Hematopoietic multipotent progenitor cell treated with erythropoietin and hydrocortisone succinate and interleukin-3 and kit ligand, for 4 days (in vitro differentiated cells): ENCODE measurements at regions not wholly inside any gene's neighbourhood (a gene's known extent, or its start where the extent isn't known, plus 50 kb on each side); places are given as distances from the start of the nearest gene placed in this dataset.
A peak's percentile ranks its signal among the peaks of the same experiment; 100 is the strongest.

Experiments used
- DNase-seq: peaks from one replicate; pipeline ENCODE4 v3.0.0-alpha.2; 2015

DNA sequence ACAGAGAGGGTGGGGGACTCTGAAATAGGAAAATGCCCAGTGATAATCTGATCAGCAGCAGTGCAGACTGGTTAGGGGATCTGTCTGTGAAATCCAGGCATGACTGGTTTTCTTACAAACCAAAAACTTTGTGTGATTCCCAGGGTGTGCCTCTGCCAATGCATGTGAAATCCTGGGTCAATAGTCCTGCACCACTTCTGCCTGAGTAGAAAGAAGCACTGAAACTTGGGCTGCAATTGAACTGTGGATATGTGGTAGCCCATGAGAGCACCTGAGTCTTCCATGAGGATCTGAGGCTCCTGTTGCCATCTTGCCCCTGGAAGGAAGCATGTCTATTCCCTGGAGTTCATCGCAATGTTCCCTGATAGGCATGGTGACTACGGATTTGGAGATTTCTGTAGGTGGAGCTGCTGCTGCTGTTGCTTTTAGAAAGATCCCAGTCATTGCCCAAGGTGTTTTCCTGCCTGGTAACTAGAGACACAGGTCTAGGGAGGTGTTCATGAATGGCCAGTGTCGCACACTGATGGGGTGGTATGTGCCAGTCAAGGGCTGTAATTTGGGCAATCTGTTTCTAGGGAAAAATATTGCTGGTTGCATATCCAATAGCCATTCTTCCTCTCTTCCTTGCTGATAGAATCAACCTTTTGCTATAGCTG, 146.7 kb downstream of the CARTPT start:
- DNase-seq = no peak

DNA sequence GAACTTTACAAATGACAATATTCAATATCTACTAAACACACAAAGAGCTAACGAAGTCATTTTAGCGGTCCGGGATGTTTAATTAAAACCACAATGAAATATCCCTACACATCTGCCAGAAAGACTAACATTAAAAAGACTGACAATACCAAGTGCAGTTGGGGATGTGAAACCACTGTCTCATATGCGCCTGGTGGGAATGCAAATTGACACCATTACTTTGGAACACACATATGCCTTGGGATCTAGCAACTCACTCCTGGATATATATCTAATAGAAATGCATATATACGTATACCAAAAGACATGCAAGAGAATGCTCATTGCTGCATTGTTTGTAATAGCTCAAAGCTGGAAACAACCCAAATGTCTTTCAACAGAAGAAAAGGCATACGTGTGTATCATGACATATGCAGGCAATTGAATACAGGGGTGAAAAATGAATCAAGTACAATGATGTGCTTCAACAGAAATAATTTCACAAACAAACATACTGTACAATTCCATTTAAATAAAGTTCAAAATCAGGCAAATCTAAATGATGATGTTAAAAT, 153.3 kb downstream of the CARTPT start:
- no peak for DNase-seq

DNA sequence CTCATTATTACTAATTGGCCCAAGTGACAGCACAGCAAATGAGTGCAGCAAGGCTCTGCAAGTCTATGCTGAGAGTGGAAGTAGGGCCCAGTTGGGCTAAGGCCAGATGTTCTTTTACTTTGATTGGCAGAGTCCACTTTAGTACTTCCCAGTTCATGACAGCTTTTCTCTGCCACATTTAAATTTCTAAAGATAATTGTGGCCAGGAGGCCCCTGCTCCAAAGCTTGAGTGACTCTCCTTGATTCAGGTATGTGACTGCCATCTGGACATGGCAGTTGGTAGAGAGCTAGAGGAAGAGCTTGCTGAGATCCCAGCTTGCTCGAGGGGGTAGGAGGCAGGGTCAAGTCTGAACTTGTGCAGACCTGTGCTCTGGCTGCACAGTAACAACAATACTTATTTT, 154.1 kb downstream of the CARTPT start:
- no peak for DNase-seq

DNA sequence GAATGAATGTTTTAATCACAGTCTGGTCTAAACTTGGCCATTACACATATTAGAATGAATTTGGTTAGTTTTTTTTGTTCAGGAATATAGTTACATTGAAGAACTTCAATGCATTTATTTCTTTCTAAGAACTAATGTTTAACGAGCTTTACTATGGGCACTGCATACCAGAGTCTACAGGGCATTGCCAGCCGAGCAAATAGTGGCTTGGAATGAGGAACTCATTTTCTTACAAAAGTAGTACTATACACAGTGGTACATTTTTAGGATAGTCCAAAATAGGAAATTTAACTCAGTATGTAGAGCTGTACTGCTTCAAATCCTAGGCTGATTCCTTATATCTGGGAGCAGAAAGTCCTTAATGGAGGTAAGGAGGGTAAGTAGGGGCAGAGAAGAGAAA, 155.4 kb downstream of the CARTPT start:
- no peak for DNase-seq

DNA sequence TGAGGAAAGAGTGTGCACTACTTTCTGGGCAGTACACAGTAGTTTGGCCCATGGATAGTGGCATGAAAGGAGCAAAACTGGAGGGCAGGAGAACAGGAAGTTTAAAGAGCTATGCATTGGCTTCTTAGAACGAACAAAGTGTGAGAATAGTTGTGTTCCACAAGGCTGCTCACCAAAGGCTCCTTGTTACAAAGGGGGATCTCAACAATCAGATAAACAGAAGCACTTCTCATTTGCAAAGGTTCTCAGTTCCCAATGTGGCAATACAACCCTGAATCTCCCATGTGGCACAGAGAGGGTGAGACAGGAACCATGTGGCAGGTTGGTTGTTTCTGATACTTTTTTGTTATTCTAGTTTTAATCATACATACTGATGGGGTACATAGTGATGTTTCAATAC, 158.4 kb downstream of the CARTPT start:
- no peak for DNase-seq

DNA sequence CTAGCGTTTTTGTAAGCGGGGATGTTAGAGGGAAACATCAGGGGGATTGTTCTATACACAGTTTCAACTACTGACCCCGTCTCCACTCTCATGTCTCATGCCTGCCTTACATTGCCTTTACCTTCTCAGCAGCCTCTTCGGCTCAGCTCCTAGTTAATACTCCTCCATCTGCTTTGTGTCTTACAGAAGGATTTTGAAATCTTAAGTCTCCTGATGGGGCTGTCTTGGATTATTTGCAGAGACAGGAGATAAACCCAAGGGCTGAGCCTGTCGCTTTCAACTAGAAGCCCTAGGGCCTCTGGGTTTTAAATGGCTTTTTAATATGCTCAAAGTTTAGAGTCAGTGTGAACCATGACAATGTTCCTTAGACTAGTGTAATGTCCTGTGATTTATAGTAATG, 161.5 kb downstream of the CARTPT start:
- DNase-seq = no peak

DNA sequence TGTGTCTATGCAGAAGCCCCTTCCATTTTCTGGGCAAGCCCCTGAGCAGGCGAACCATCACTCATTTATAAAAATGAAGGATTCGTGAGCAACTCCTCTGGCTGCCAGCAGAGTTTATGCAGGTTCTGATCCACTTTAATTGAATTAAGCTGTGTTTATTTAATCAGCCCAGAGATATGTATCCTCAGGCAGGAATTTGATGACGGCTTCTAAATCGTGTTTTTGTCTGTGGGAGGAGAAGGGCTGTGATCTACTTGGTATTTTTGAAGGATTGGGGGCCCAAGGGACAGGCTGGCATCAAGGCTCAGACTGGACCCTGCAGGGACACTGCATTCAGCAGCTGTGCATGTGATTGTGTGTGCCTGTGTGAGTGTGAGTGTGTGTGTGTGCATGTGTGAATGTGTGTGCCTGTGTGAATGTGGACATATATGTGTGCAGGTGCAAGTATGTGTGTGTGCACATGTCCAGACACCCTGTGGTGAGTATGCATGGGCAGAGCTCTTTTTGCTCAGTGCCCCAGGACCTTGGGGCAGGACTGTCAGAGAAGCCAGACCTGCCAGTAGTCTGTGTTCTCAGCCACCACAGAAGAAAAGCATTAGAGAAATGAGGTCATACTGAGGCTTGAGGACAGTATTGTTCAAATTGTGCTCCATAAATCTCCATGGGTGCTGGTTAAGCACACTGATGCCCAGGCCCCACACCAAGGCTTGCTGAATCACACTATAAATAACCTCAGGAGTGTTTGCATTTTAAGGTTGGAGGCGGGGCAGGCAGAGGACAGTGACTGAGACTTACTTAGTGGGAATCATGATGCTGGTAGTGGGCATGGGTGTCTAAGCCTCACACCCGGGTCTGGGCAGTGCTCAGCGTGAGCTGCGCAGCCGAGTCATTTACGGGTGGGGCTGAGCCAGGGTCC, 164.0 kb downstream of the CARTPT start:
- DNase-seq = no peak

DNA sequence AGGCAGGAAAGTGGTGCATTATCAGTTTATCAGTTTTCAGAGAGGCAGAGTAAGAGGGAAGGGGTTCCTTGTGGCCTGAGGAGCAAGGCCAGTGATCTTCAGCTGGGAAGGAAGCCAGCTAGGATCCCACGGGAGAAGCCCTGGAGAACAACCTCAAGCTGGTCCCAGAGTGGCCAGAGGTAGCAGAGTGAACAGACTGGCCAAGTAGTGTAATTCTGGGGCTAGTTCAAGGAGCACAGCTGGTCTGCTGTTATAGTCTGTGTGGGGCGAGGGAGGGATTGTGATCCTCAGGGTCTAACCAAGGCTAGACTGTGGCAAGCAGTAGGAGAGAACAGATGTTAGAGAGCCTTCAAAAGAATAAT, 164.6 kb downstream of the CARTPT start:
- DNase-seq = no peak

DNA sequence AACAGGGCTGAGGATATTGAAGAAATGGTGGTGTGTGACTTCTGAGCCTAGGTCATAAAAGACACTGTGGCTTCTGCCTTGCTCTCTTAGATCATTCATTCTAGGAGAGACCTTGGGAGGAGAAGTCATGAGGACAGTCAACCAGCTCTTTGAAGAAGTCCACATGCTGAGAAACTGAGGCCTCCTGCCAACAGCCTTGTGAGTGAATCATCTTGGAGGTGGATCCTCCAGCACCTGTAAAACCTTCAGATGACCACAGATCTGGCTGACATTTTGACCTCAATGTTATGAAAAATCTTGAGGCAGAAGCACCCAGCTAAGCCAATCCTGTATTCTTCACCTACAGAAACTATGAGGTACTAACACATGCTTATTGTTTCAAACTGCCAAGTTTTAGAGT, 165.9 kb downstream of the CARTPT start:
- DNase-seq = no peak

DNA sequence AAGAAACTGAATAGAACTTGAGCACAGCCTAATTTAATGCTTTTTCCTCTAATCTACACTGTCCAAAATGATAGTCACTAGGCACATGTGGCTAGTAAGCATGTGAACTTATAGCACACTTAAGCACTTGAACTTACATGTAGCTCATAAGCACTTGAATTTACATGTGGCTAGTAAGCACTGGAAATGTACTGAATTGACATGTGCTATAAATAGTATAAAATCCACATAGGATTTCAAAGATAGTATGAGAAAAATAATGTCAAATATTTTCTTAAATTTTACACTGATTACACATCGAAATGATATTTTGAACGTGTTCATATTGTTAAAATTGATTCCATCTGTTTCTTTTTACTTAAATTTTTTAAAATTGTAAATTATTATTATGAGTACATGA, 167.3 kb downstream of the CARTPT start:
- DNase-seq = no peak

DNA sequence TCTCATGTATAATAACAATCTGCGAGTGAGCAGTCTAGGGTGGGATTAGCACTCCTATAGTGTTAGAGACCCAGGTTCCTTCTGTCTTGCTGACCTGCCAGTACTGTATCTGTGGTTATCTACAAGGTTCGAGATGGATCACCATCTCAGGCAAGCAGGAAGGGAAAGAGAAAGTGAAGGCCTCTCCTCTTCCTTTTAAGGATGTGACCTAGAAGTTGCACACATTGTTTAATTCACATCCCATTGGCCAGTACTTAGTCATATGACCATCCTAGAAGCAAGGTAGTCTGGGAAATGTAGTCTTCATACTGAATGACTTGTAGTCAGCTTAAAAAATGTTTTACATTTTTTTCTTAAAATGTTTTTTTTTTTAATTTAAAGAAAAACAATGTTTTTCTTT, 168.6 kb downstream of the CARTPT start:
- peak; percentile 77 for DNase-seq

DNA sequence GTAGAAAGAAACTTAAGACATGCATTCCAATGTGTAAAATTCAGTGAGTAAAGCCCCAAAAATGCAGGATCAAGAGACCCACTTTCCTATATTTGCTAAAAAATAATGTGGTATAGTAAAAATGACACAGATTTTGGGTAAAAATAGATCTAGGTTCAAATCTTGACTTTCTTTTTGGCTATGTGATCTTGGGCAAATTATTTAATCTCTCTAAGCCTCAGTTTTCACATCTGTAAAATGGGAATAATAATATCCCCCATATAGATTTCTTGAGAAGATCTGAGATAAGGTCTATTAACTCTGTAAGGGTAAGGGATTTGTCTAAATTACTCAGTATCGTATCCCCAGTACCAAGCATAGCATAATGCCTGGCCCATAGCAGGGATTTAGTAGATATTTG, 172.3 kb downstream of the CARTPT start:
- no peak for DNase-seq

DNA sequence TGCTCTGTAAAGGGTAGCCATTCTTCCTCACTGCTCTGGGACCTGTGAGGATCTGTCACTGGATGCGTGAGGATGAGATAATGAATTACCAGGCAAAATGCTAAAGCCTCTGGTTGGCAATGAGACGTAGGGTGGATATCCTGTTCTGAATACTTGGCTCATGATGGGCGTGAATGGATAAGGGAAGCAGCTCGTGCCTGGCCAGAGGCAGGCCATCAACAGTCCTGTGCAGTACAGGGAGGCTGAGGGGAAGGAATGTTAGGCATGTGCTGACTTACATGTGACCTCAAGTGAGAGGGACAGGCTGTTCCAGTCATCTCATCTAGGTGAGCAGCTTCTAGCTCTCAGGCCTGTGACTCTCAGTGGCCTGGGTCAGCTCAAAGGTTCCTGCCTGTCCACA, 172.8 kb downstream of the CARTPT start:
- DNase-seq = no peak

DNA sequence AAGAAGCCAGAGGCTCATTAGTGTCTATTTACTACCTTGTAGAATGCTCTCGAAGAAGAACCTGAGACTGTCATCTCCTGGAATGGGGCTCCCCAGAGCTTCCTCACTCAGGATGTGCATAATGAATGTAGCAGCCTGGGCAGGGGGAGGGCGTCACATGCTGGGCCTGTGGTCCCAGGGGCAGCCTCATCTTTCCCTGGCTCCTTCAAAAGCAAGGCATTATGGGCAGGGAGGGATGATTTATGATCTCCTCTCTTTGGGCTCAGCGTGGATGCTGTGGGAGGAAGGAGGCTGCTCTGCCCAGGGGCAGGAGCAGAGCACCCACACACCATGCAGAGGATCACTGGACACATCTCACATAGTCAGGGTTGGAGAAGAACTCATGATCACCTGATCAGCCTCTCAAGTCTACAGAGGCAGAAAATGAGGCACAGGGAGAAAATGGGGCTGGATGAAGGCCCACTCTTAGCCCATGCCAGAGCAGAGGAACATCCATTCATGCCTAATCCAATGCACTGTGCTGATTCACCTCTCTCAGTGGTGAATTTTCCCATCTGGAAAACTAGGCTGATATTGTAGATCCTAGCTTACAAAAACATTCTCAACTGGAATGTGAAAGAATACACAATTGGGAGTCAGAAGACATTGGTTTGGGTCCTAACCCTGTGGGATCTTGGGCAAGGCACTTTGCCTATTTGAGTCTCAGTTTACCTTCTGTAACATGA, 173.7 kb downstream of the CARTPT start:
- DNase-seq = no peak

DNA sequence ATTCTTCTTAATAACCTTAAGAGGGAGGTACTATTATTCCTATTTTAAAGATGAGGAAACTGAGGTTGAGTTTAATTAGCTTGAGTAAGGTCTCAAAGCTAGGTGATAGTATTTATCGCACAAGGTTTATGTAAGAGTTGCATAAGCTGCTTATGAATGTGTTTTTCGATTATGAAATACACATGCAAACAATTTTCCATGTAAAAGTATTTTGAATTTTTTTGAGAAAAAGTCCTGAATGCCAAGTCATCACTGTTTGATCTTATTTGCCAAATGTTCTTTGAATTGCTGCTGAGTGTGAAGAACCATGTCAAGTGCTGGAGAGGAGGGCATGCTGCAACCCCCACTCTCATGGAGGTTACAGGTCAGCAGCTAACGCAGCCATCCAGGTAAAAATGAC, 174.4 kb downstream of the CARTPT start:
- no peak for DNase-seq

DNA sequence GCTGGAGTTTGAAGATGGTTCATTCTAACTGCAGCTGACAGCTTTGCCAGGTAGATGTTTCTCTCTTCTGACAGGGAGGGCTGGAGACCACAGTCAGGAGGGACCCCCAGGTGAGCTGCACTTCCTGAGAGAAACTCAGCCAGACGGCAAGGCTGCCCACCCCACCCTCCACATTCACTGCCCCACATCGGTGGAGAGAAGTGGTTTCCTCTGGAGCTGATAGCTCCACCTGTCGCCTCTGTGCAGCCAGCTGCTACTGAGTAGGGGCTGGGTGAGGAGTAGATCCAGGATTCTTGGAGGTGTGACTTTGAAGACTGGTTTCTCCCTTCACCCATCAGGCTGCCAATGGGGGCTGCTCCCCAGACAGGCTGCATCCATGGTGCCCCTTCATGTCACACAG, 175.0 kb downstream of the CARTPT start:
- DNase-seq = no peak

DNA sequence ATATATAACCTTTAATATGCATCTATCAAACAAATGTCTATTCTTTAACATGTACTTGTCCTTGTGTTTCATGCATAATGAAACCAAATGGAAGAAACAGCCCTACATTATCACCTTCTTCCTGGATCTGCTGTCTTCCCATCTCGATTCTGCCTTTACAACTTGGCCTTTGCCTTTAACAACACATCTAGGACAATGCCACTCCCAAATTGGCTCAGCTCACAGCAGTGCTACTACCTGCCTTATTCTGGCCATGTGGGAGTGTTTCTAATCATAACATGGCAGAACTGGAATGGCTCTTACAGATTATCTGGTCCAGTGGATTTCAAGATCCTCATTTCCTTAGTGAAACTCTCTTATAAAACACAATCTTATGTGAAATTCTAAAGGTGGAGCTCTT, 176.5 kb downstream of the CARTPT start:
- DNase-seq = no peak

DNA sequence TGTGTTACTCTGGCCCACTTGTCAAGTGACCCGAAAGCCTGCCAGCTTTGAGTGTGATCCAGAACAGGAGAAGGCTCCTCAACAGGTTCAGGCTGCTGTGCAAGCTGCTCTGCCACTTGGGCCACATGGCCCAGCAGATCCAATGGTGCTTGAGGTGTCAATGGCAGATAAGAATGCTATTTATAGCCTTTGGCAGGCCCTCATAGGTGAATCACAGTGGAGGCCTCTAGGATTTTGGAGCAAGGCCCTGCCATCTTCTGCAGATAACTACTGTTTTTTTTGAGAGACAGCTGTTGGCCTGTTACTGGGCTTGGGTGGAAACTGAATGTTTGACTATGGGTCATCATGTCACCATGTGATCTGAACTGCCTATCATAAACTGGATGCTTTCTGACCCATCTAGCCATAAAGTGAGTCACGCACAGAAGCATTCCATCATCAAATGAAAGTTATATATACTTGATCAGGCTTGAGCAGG, 180.8 kb downstream of the CARTPT start:
- no peak for DNase-seq

DNA sequence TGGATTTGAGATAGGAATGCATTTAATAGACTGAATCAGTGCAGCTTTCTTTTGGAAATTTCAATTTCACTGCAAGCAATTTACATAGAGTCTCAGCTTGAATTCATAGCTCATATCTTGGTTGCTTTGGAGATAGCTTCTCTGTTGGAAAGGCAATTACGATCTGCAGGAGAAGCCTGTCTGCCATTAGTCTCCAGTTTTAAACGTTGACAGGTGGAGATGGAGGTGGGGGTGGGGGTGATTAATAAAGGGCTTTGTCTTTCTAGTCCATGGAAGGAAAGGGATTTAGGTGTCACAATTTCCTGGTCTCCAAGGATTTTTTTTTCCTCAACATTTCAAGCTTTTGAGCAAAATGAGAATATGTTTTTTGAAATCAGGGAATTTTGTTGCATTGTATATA, 184.7 kb downstream of the CARTPT start:
- no peak for DNase-seq

DNA sequence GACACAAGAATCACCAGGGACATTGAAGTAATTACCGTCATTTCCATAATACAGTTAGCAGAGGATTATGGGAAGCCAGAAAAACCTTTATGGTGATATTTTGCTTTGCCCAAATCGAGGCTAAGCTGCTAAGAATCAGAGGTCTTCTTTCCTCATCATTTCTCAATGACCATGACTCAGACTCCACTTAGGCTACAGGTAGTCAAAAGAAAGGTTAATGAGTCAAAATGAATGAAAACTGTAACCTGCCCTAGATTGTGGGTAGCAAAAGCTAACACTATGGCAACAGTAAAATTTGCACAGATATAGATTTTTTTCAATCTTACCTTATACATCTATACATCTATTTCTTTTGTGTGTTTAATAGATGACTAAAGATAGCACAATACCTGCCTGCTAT, 185.8 kb downstream of the CARTPT start:
- DNase-seq = no peak

DNA sequence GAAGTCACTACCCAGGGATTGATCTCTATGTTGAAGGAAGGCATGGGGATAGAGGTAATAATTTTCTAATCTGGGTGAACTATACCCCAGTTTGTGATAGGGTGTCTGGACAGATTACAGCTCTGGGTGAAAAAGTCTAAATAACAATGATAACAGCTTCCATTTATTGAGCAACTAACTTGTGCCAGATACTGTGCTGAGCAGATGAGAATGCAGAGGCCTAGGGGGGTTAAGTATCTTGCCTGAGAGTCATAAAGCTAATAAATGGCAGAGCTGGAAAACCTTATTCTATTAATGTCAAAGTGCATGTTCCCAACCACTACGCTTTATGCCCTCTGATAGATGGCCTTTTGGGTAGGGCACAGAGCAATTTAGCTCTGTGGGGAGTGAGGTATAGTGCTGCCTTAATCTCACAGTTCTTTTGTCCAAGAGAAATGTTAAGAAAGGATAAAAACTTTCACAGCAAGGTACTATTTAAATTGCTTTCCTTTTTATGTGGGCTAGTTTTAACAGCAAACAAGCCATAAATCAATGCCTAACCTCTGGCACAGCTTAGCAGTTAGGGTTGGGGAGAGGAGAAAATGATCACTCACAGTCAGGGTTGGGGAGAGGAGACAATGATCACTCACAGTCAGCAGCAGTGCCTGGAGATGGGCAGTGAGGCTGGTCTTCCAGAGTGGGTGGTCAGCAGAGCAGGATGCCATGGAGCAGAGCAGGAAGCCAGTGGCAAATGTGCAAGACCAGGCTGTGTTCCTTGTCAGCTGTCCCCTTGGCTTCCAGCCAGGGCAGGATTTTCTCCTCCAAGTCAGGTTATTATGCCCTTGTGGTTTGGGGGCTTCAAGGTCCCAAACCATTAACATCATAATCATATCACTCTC, 187.0 kb downstream of the CARTPT start:
- DNase-seq = no peak

DNA sequence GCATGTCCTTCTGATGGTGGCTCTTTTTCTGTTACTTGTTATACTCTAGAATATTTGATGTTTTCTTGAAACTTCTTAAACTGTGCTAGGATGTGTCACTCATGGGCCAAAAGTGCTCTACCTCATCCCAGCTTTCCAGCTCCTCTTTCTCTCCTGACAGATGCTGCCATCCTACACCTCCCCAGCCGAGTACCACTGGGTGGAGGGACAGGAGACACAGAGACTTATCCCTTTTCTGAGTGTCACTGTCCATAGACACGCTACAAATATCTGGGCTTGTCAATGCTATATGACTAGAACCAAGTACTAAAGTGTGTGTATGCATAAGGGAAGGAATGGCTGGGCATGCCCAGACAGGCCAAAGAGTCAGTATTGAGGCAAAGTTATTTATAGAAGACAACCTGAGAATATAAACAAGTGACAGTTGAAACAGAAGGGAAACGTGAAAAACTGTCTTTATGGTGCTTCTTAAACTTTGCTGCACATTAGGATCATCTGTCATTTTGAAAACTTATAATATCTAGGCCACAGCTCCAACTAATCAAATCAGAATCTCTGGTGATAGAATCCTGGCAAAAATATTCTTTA, 188.0 kb downstream of the CARTPT start:
- DNase-seq = no peak
